Fibroblast of pulmonary artery (primary cell): ENCODE measurements at regions not wholly inside any gene's neighbourhood (a gene's known extent, or its start where the extent isn't known, plus 50 kb on each side); places are given as distances from the start of the nearest gene placed in this dataset.

Experiments
- DNase-seq: peaks from one replicate; pipeline ENCODE4 v3.0.0-alpha.2; 2010; ENCODE audit warnings: low read depth
- H3K4me3 ChIP-seq: replicated peaks from 2 replicates; pipeline ENCODE4 v1.5.1; 2011; ENCODE audit warnings: low read depth, mild to moderate bottlenecking, control low read depth, low read length, moderate library complexity
- CTCF ChIP-seq: IDR thresholded peaks from 2 replicates; pipeline ENCODE4 v1.5.1; 2011; ENCODE audit warnings: mild to moderate bottlenecking, control low read depth, low read length, inconsistent platforms; ENCODE audit errors: missing control alignments

- H3K4me3 ChIP-seq, result no peak overlapping the region
- peak; percentile 78 for DNase-seq
Measured at GRCh38 chr4:123995936-123996335, 599.3 kb downstream of the SPRY1 start.

GRCh38 chr4:123996718-123997510 is 600.3 kb downstream of the SPRY1 start:
- H3K4me3 ChIP-seq, result no peak overlapping the region
- no peak for TF ChIP-seq CTCF
- no peak for DNase-seq

More at GRCh38 chr4:123995936-123996335, 599.3 kb downstream of the SPRY1 start:
- no peak for TF ChIP-seq CTCF

- DNase-seq, result no peak
- no peak for TF ChIP-seq CTCF
- H3K4me3 ChIP-seq, result no peak overlapping the region
Measured at GRCh38 chr4:123997776-123998449, 601.3 kb downstream of the SPRY1 start.

- H3K4me3 ChIP-seq, result no peak overlapping the region
- no peak for DNase-seq
- TF ChIP-seq CTCF, result no peak
Measured at GRCh38 chr4:124000233-124000632, 603.6 kb downstream of the SPRY1 start.

GRCh38 chr4:124015766-124016165 is 619.2 kb downstream of the SPRY1 start:
- DNase-seq, result no peak
- H3K4me3 ChIP-seq, result no peak overlapping the region
- no peak for TF ChIP-seq CTCF

GRCh38 chr4:124017185-124017785 is 620.7 kb downstream of the SPRY1 start:
- H3K4me3 ChIP-seq, result no peak overlapping the region
- no peak for TF ChIP-seq CTCF

More at GRCh38 chr4:124017185-124017785, 620.7 kb downstream of the SPRY1 start:
- DNase-seq, result no peak
